ENCODE measurements at regions not wholly inside any gene's neighbourhood (a gene's known extent, or its start where the extent isn't known, plus 50 kb on each side); places are given as distances from the start of the nearest gene placed in this dataset.

GRCh38 chr3:193879864-193880242, 256.1 kb upstream of the HES1 start:
- ChIA-PET RAD21 (ENCODE audit: low non-redundant PET in 1 of 2, low total read pairs in 2 of 2, uncharacterized antibody in 2 of 2, unreplicated experiment in 2 of 2) (no interaction called here), CTCF (no interaction called here), POLR2A (no interaction called here)
- H3K4me1 ChIP-seq (ENCODE audit: control insufficient read depth in 1 of 2, insufficient read depth in 2 of 2, low read length in 2 of 2) = peaks cover 40 to 79% of the 10 kb centered on the region in 2 experiments
- H3K4me2 ChIP-seq (ENCODE audit: low read length) = 0 out of 2 replicates have a peak overlapping the region, but pooled peaks have one; percentile 56
- no peaks in the 10 kb centered on the region for H3K9me3 ChIP-seq (ENCODE audit: control insufficient read depth in 1 of 2, insufficient read depth in 1 of 2, low read depth in 1 of 2, low read length in 2 of 2)
- no peaks in the 10 kb centered on the region for H4K20me1 ChIP-seq (ENCODE audit: insufficient read depth)
- H3K9ac ChIP-seq (ENCODE audit: low read length) = no peak overlapping the region
- no peak overlapping the region for H2AFZ ChIP-seq (ENCODE audit: low read depth, low read length, poor library complexity, severe bottlenecking)
- ATAC-seq (no peak), DNase-seq (ENCODE audit: low read depth, low spot score) (no peak)
- no peak overlapping the region for H3K4me3 ChIP-seq (replicated peaks in 1 of 2; ENCODE audit: low read depth in 1 of 2, low read length in 2 of 2)
- no peaks in the 10 kb centered on the region for H3K36me3 ChIP-seq (ENCODE audit: control insufficient read depth in 1 of 2, insufficient read depth in 2 of 2, low read length in 2 of 2)
- intact Hi-C loops (cut with micrococcal nuclease) = no loop called here
- H3K79me2 ChIP-seq (ENCODE audit: insufficient read depth, low read length) = no peaks in the 10 kb centered on the region
- H3K27me3 ChIP-seq (ENCODE audit: insufficient read depth, low read length) = peaks cover 7% of the 10 kb centered on the region; the same call in 1 of the 2 replicates
- BruUV-seq (replicated peaks) = no TSS peak
- no peaks in the 10 kb centered on the region for H3K9me2 ChIP-seq (ENCODE audit: insufficient read depth)
- TF ChIP-seq POLR2AphosphoS5 (IDR thresholded peaks at IDR 0.05; ENCODE audit: low read depth, low read length) = no peak
- no peak for TF ChIP-seq EZH2phosphoT487 (IDR thresholded peaks at IDR 0.05; ENCODE audit: borderline replicate concordance)
- TF ChIP-seq MAX (IDR thresholded peaks at IDR 0.05) = no peak
- no peak for TF ChIP-seq EZH2 (IDR thresholded peaks at IDR 0.05)
- no peak for TF ChIP-seq ZNF274 (IDR thresholded peaks at IDR 0.05; ENCODE audit: low read depth, low read length)
- no peak overlapping the region for H3K27ac ChIP-seq (ENCODE audit: low read depth, low read length)

DNA sequence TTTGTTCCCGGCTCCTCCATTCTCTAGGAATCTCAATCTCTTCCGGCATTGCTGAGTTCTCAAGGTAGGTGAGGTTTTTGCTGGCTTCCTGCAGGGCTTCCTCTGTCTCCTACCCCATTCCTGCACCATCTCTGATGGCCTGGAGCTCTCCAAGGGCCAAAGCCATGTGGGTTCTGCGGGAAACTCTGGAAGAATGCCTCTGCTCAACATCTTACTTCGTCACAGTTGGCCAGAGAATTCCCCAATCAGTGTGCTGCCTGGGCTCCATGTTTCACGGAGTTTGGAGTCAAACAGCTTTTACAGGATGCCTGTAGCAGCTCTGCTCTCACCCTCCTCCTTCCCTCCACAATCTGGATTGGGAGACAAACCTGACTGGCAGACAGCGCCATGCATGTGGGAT, 253.9 kb upstream of the HES1 start:
- Histone ChIP-seq H3K4me2 (ENCODE audit: low read length) (no peak overlapping the region), H3K4me1 (ENCODE audit: control insufficient read depth in 1 of 2, insufficient read depth in 2 of 2, low read length in 2 of 2) (peaks cover 40 to 72% of the 10 kb centered on the region in 2 experiments)
- intact Hi-C loops (cut with micrococcal nuclease) = no loop called here
- TF ChIP-seq FOSL1 (IDR thresholded peaks at IDR 0.05; ENCODE audit: low read depth) (no peak), POLR2A (IDR thresholded peaks at IDR 0.05; ENCODE audit: borderline replicate concordance, extremely low read depth, insufficient read depth, insufficient read length) (no peak), SP1 (IDR thresholded peaks at IDR 0.05; ENCODE audit: low read depth) (no peak), EGR1 (IDR thresholded peaks at IDR 0.05; ENCODE audit: low read depth) (no peak), MAX (IDR thresholded peaks at IDR 0.05) (no peak), ZFX (IDR thresholded peaks at IDR 0.05) (no peak), CBX3 (IDR thresholded peaks at IDR 0.05; ENCODE audit: low read depth) (no peak), SRF (IDR thresholded peaks at IDR 0.05; ENCODE audit: low read depth) (no peak), TCF7L2 (IDR thresholded peaks at IDR 0.05; ENCODE audit: borderline replicate concordance, extremely low read depth, insufficient read depth, insufficient read length) (no peak), JUND (IDR thresholded peaks at IDR 0.05) (no peak)
- TF ChIP-seq, protein P1, sequence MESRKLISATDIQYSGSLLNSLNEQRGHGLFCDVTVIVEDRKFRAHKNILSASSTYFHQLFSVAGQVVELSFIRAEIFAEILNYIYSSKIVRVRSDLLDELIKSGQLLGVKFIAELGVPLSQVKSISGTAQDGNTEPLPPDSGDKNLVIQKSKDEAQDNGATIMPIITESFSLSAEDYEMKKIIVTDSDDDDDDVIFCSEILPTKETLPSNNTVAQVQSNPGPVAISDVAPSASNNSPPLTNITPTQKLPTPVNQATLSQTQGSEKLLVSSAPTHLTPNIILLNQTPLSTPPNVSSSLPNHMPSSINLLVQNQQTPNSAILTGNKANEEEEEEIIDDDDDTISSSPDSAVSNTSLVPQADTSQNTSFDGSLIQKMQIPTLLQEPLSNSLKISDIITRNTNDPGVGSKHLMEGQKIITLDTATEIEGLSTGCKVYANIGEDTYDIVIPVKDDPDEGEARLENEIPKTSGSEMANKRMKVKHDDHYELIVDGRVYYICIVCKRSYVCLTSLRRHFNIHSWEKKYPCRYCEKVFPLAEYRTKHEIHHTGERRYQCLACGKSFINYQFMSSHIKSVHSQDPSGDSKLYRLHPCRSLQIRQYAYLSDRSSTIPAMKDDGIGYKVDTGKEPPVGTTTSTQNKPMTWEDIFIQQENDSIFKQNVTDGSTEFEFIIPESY (IDR thresholded peaks at IDR 0.05; ENCODE audit: extremely low read depth, insufficient replicate concordance, low read length) = no peak
- TF ChIP-seq, protein P2, sequence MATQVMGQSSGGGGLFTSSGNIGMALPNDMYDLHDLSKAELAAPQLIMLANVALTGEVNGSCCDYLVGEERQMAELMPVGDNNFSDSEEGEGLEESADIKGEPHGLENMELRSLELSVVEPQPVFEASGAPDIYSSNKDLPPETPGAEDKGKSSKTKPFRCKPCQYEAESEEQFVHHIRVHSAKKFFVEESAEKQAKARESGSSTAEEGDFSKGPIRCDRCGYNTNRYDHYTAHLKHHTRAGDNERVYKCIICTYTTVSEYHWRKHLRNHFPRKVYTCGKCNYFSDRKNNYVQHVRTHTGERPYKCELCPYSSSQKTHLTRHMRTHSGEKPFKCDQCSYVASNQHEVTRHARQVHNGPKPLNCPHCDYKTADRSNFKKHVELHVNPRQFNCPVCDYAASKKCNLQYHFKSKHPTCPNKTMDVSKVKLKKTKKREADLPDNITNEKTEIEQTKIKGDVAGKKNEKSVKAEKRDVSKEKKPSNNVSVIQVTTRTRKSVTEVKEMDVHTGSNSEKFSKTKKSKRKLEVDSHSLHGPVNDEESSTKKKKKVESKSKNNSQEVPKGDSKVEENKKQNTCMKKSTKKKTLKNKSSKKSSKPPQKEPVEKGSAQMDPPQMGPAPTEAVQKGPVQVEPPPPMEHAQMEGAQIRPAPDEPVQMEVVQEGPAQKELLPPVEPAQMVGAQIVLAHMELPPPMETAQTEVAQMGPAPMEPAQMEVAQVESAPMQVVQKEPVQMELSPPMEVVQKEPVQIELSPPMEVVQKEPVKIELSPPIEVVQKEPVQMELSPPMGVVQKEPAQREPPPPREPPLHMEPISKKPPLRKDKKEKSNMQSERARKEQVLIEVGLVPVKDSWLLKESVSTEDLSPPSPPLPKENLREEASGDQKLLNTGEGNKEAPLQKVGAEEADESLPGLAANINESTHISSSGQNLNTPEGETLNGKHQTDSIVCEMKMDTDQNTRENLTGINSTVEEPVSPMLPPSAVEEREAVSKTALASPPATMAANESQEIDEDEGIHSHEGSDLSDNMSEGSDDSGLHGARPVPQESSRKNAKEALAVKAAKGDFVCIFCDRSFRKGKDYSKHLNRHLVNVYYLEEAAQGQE (IDR thresholded peaks at IDR 0.05; ENCODE audit: low read depth) = no peak
- TF ChIP-seq, protein P3, sequence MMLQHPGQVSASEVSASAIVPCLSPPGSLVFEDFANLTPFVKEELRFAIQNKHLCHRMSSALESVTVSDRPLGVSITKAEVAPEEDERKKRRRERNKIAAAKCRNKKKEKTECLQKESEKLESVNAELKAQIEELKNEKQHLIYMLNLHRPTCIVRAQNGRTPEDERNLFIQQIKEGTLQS (IDR thresholded peaks at IDR 0.05) = no peak

More for the DNA sequence above, 253.9 kb upstream of the HES1 start:
- no peaks in the 10 kb centered on the region for H4K20me1 ChIP-seq (ENCODE audit: insufficient read depth)
- H3K4me3 ChIP-seq (replicated peaks in 1 of 2; ENCODE audit: low read depth in 1 of 2, low read length in 2 of 2) = no peak overlapping the region
- H3K9ac ChIP-seq (ENCODE audit: low read length) = 0 out of 2 replicates have a peak overlapping the region, but pooled peaks have one; percentile 39
- ChIA-PET POLR2A (no interaction called here), CTCF (no interaction called here), RAD21 (ENCODE audit: low non-redundant PET in 1 of 2, low total read pairs in 2 of 2, uncharacterized antibody in 2 of 2, unreplicated experiment in 2 of 2) (no interaction called here)
- ATAC-seq (no peak), DNase-seq (ENCODE audit: low read depth, low spot score) (no peak)
- H3K36me3 ChIP-seq (ENCODE audit: control insufficient read depth in 1 of 2, insufficient read depth in 2 of 2, low read length in 2 of 2) = no peaks in the 10 kb centered on the region
- H3K9me2 ChIP-seq (ENCODE audit: insufficient read depth) = no peaks in the 10 kb centered on the region
- H2AFZ ChIP-seq (ENCODE audit: low read depth, low read length, poor library complexity, severe bottlenecking) = no peak overlapping the region
- H3K9me3 ChIP-seq (ENCODE audit: control insufficient read depth in 1 of 2, insufficient read depth in 1 of 2, low read depth in 1 of 2, low read length in 2 of 2) = no peaks in the 10 kb centered on the region
- no peaks in the 10 kb centered on the region for H3K79me2 ChIP-seq (ENCODE audit: insufficient read depth, low read length)
- 0 out of 2 replicates have a peak, but pooled peaks cover 2% of the 10 kb centered on the region for H3K27me3 ChIP-seq (ENCODE audit: insufficient read depth, low read length)
- no peak overlapping the region for H3K27ac ChIP-seq (ENCODE audit: low read depth, low read length)
- BruUV-seq (replicated peaks) = no TSS peak
